Mucosa of descending colon (tissue), 3 donors: ENCODE measurements at regions not wholly inside any gene's neighbourhood (a gene's known extent, or its start where the extent isn't known, plus 50 kb on each side); places are given as distances from the start of the nearest gene placed in this dataset.
"Not testable (repeated sequence)": the region's sequence is repeated elsewhere in the genome, so short reads cannot be mapped to it uniquely, and the experiment has no call there.

ENCODE experiments used
- ATAC-seq: fragments of 200-7000 bp; cut with Tn5 transposase; one replicate; pipeline ENCODE4 v1.9.1; 2020; ENCODE audit warnings: mild to moderate bottlenecking, moderate library complexity
- DNase-seq, 3 donors: peaks; one replicate each; pipeline ENCODE4 v3.0.0-alpha.2; 2020
- H3K36me3 ChIP-seq: fragments of 200-600 bp; one replicate; pipeline ENCODE4 v1.8.0; 2021; ENCODE audit warnings: low read depth, mild to moderate bottlenecking
- H3K4me1 ChIP-seq: fragments of 200-600 bp; one replicate; pipeline ENCODE4 v1.8.0; 2021; ENCODE audit warnings: low read depth, mild to moderate bottlenecking
- H3K4me3 ChIP-seq: fragments of 200-600 bp; one replicate; pipeline ENCODE4 v1.8.0; 2021; ENCODE audit warnings: mild to moderate bottlenecking
- H3K9me3 ChIP-seq: fragments of 200-600 bp; one replicate; pipeline ENCODE4 v1.8.0; 2021; ENCODE audit warnings: mild to moderate bottlenecking
- intact Hi-C, 2 donors: fragments of 100-400 bp; cut with DNase I in 1 of 2; cut with micrococcal nuclease in 1 of 2; formaldehyde crosslinking; loops; one replicate each; pipeline versions ENCODE4 v1.11.0 to v1.11.1; 2022; cut with DNase I, micrococcal nuclease
- TF ChIP-seq, protein P1 (sequence below): fragments of 200-600 bp; IDR thresholded peaks from one replicate; pipeline ENCODE4 v1.8.0; 2022; ENCODE audit warnings: antibody characterized with exemption, mild to moderate bottlenecking
- donor health status: DM: no; HTN: no; CAD: no; lungs with moderate emphysema.
- donor health status: DM: no; HTN: no; CAD: no.
- donor health status: DM: no; HTN: yes; CAD: no.

DNA sequence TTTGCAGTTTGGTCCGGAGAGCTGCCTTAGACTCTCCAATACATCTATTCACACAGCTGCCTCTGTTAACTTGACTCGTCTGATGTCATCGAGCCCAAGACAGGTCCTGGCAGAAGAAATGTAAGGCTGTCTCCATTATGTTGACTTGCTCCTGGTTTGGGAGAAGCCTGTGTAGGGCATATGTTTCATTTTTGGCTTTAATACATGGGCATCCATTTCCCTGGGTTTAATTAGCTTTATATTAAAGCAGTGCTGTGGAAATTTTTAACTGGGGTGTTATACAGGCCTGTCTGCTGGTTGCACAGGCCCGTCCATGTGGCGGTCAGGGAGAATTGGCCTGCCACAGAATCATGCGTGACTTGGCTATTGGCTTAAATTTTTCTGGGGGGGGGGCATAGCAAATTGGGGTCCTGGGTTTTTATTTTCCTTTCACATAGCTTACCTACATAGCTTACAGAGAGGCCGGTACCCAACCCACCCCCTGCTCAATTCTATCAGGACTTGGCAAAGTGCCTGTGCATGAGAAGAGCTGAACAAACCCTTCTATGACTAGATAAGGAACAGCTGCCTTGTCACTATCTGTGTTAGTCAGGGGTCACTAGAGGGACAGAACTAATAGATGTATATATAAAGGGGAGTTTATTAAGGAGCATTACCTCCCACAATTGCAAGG, 123.5 kb upstream of the WDR1 start:
- ATAC-seq = no peak
- intact Hi-C loops = no loop called here
- no peaks in the 10 kb centered on the region for H3K9me3 ChIP-seq

DNA sequence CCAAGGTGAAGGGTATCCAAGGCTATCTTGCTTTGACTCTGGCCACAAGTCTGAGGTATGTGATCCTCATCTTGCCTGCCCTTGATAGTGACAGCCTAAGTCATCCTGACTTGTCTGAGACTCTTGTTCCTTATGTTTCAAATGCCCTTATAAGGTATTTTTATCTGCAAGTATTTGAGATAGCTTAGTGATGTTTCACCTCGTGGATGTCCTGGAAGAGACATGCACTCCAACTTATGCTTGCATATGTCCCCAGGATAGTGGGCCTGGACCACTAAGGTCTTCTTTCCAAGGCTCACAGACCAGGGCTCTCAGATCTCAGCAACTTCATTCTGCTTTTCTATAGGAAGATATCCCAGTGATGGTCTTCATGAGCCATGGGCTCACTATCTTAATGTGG, 120.5 kb upstream of the WDR1 start:
- Histone ChIP-seq H3K4me3 (no peak overlapping the region), H3K9me3 (no peaks in the 10 kb centered on the region), H3K36me3 (no peaks in the 10 kb centered on the region), H3K4me1 (no peaks in the 10 kb centered on the region)
- ATAC-seq (no peak), DNase-seq (no peak)
- TF ChIP-seq, protein P1, sequence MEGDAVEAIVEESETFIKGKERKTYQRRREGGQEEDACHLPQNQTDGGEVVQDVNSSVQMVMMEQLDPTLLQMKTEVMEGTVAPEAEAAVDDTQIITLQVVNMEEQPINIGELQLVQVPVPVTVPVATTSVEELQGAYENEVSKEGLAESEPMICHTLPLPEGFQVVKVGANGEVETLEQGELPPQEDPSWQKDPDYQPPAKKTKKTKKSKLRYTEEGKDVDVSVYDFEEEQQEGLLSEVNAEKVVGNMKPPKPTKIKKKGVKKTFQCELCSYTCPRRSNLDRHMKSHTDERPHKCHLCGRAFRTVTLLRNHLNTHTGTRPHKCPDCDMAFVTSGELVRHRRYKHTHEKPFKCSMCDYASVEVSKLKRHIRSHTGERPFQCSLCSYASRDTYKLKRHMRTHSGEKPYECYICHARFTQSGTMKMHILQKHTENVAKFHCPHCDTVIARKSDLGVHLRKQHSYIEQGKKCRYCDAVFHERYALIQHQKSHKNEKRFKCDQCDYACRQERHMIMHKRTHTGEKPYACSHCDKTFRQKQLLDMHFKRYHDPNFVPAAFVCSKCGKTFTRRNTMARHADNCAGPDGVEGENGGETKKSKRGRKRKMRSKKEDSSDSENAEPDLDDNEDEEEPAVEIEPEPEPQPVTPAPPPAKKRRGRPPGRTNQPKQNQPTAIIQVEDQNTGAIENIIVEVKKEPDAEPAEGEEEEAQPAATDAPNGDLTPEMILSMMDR = no peak
- intact Hi-C loops = no loop called here

More for the DNA sequence above, 123.5 kb upstream of the WDR1 start:
- no peak for DNase-seq
- Histone ChIP-seq H3K4me1 (no peaks in the 10 kb centered on the region), H3K4me3 (no peak overlapping the region), H3K36me3 (no peaks in the 10 kb centered on the region)
- TF ChIP-seq, protein P1 = no peak

DNA sequence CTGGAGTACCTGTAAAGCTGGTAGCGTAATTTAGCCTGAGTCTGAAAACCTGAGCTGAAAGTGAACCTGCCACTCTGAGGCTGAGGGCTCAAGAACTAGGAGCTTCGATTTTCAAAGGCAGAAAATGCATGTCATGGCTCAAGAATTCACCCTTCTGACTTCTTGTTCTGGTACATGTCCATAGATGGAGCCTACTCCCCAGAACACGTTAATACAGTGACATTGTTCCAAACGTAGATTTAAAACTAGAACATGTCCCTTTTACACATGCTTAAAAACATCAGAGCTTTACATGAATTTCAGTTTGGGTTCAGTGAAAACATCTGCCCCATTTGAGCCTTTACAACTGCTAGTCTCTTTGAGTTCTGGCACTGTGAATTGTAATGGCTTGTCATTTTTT, 115.5 kb upstream of the WDR1 start:
- DNase-seq (no peak), ATAC-seq (no peak)
- Histone ChIP-seq H3K4me1 (no peaks in the 10 kb centered on the region), H3K4me3 (no peak overlapping the region), H3K36me3 (no peaks in the 10 kb centered on the region), H3K9me3 (no peaks in the 10 kb centered on the region)
- TF ChIP-seq, protein P1 = no peak
- intact Hi-C loops = no loop called here

DNA sequence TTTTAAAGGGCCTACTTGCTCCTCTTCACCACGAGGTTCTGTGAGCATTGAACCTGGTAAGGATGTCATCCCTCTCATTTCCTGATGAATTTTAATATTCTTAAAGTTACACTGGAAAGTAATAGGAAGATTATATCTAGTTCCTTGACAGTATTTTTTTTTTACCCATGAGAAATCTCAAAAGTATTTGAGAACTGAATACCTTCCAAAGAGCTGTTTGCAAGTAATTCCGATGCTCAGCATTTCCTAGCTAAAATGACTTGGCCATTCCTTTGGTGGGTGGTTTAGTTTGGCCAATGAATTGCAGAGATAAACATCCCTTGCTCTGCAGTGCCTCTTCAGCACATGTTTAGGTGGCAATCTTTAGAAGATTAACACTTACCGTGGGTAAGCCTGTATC, 110.2 kb upstream of the WDR1 start:
- no peak for ATAC-seq
- intact Hi-C loops = no loop called here

DNA sequence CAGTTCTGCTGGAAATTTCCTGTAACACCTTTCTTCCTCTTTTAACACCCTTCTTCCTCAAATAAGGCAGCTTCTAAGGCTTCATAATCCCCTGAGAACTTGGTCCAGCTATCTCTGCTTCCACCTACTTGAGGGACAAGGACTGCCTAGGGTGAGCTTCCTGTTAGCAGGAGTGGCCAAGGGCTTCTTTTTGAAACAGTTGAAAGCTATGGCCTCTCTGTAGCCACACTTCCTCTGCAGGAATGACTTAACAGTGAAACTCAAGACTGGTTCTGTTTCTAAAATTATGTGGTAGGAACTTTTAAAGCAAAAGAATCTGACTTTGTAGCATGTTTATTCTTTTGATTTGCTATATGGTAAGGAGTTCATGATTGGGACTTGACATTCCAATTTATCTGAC, 108.5 kb upstream of the WDR1 start:
- no peaks in the 10 kb centered on the region for H3K36me3 ChIP-seq
- H3K4me3 ChIP-seq = no peak overlapping the region
- no peaks in the 10 kb centered on the region for H3K4me1 ChIP-seq
- TF ChIP-seq, protein P1 = no peak
- DNase-seq = no peak
- H3K9me3 ChIP-seq = no peaks in the 10 kb centered on the region
- intact Hi-C loops = no loop called here
- no peak for ATAC-seq

More for the DNA sequence above, 110.2 kb upstream of the WDR1 start:
- Histone ChIP-seq H3K4me3 (no peak overlapping the region), H3K4me1 (no peaks in the 10 kb centered on the region), H3K9me3 (no peaks in the 10 kb centered on the region), H3K36me3 (no peaks in the 10 kb centered on the region)
- TF ChIP-seq, protein P1 = no peak
- DNase-seq = no peak

DNA sequence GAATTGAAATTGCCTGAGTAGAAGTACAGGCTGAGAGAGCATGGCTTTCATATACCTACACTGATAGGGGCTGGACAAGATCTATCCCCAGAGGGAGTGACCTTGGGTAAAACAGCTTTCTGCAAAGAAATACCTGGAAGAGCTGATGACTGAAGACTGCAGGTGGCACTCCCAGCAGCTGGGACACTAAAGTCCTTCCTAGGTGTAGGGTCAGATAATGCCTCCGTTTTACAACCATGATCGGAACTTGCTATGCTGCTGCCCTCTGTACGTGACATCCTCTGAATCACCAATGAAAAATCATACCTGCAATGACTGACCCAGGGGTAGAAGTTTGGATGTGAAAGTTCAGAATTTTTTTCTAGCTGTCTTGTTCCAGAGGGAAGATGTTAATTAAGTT, 107.2 kb upstream of the WDR1 start:
- TF ChIP-seq, protein P1 = no peak

DNA sequence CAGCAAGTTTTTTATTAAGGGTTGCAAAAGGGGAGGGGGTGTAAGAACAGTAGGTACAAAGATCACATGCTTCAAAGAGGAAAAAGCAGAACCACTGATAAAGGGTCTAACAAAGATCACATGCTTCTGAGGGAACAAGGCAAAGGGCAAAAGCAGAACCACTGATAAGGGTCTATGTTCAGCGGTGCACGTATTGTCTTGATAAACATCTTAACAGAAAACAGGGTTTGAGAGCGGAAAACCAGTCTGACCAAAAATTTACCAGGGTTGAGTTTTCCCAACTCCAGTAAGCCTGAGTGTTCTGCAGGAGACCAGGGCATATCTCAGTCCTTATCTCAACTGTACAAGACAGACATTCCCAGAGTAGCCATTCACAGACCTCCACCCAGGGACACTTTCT, 96.9 kb upstream of the WDR1 start:
- DNase-seq, ATAC-seq, intact Hi-C loops: not testable (repeated sequence)

More for the DNA sequence above, 107.2 kb upstream of the WDR1 start:
- no peak overlapping the region for H3K4me3 ChIP-seq
- H3K36me3 ChIP-seq = no peaks in the 10 kb centered on the region
- H3K9me3 ChIP-seq = no peaks in the 10 kb centered on the region
- ATAC-seq (no peak), DNase-seq (no peak)
- intact Hi-C loops = no loop called here
- no peaks in the 10 kb centered on the region for H3K4me1 ChIP-seq

More for the DNA sequence above, 96.9 kb upstream of the WDR1 start:
- not testable (repeated sequence) for H3K36me3 ChIP-seq, H3K4me1 ChIP-seq, H3K4me3 ChIP-seq, H3K9me3 ChIP-seq
